KMS-11 (cell line): ENCODE measurements at regions not wholly inside any gene's neighbourhood (a gene's known extent, or its start where the extent isn't known, plus 50 kb on each side); places are given as distances from the start of the nearest gene placed in this dataset.
A peak's percentile ranks its signal among the peaks of the same experiment; 100 is the strongest.
"Not testable (repeated sequence)": the region's sequence is repeated elsewhere in the genome, so short reads cannot be mapped to it uniquely, and the experiment has no call there.

ENCODE experiments used
- H2AFZ ChIP-seq: fragments of 200-600 bp; sonication (generic); 2 replicates; pipeline ENCODE4 v1.6.1; 2016; ENCODE audit warnings: antibody characterized with exemption, mixed run types, low read depth
- H3K27ac ChIP-seq: fragments of 200-600 bp; sonication (generic); 2 replicates; pipeline ENCODE4 v1.6.1; 2016; ENCODE audit warnings: mild to moderate bottlenecking, mixed run types
- H3K27me3 ChIP-seq: fragments of 200-600 bp; sonication (generic); 2 replicates; pipeline ENCODE4 v1.6.1; 2017; ENCODE audit warnings: mild to moderate bottlenecking, low read depth, mixed run types, moderate library complexity; ENCODE audit not compliant: insufficient read depth
- H3K36me3 ChIP-seq: fragments of 200-600 bp; sonication (generic); 2 replicates; pipeline ENCODE4 v1.6.1; 2017; ENCODE audit warnings: mild to moderate bottlenecking, mixed run types; ENCODE audit not compliant: insufficient read depth
- H3K4me1 ChIP-seq: fragments of 200-600 bp; sonication (generic); 2 replicates; pipeline ENCODE4 v1.6.1; 2016; ENCODE audit warnings: mild to moderate bottlenecking, low read depth, mixed run types; ENCODE audit not compliant: poor library complexity, severe bottlenecking
- H3K4me2 ChIP-seq: fragments of 200-600 bp; sonication (generic); 2 replicates; pipeline ENCODE4 v1.7.0; 2016; ENCODE audit warnings: mild to moderate bottlenecking, mixed run types
- H3K4me3 ChIP-seq: fragments of 200-600 bp; sonication (generic); IDR thresholded peaks from 2 replicates; pipeline ENCODE4 v1.6.1; 2017; ENCODE audit warnings: low read depth, low read length, mixed read lengths; ENCODE audit not compliant: insufficient read depth
- H3K79me2 ChIP-seq: fragments of 200-600 bp; sonication (generic); 2 replicates; pipeline ENCODE4 v1.6.1; 2016; ENCODE audit warnings: low read depth, mixed run types; ENCODE audit not compliant: insufficient read depth
- H3K9ac ChIP-seq: fragments of 200-600 bp; sonication (generic); 2 replicates; pipeline ENCODE4 v1.6.1; 2016; ENCODE audit warnings: mild to moderate bottlenecking, mixed run types
- H4K20me1 ChIP-seq: fragments of 200-600 bp; sonication (generic); 2 replicates; pipeline ENCODE4 v1.6.1; 2016; ENCODE audit warnings: mild to moderate bottlenecking, mixed run types; ENCODE audit not compliant: insufficient read depth
- TF ChIP-seq, protein P1 (sequence below): fragments of 200-600 bp; sonication (generic); conservative IDR thresholded peaks from 2 replicates; pipeline ENCODE4 v1.6.1; 2017; ENCODE audit warnings: low read depth, mild to moderate bottlenecking, antibody characterized with exemption, low read length, moderate library complexity, mixed read lengths

DNA sequence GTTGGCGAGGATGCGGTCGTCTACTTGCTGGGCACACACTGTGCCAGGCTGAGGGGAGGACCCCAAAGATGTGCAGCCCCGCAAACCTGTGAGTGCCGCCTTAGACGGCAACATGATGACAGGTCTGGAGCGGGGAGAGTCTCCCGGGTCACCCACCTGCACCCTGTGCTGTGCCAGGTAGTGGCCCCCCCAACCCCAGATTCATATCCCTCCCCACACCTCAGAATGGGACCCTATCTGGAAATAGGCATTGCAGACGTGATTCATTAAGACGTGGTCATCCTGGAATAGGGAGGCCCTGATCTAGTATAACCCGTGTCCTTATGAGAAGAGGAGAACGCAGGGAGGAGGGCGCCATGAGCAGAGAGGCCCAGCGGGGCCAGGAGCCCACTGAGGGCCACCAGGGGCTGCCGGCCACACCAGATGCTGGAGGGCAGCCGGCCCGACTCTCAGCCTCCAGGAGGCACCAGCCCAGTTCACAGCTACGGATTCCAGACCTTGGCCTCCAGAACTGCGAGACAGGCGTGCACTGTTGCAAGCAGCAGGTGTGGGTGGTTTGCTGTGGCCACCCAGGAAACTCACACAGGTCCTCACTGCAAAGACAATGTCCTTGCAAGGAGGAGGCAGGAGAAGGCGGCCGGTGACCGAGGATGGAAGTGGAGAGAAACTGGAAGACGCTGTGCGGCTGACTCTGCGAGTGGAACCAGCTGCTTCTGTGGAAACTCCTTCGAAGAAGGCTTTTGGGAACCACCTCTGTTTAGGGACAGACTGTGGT is 131.9 kb upstream of the LPCAT1 start:
- Histone ChIP-seq H3K4me3 (no peak overlapping the region), H2AFZ (no peak overlapping the region), H3K79me2 (no peaks in the 10 kb centered on the region), H3K36me3 (no peaks in the 10 kb centered on the region), H3K27ac (no peak overlapping the region), H4K20me1 (no peaks in the 10 kb centered on the region), H3K9ac (no peak overlapping the region), H3K4me2 (no peak overlapping the region), H3K27me3 (peaks cover 27% of the 10 kb centered on the region), H3K4me1 (peaks cover 16% of the 10 kb centered on the region)
- TF ChIP-seq, protein P1, sequence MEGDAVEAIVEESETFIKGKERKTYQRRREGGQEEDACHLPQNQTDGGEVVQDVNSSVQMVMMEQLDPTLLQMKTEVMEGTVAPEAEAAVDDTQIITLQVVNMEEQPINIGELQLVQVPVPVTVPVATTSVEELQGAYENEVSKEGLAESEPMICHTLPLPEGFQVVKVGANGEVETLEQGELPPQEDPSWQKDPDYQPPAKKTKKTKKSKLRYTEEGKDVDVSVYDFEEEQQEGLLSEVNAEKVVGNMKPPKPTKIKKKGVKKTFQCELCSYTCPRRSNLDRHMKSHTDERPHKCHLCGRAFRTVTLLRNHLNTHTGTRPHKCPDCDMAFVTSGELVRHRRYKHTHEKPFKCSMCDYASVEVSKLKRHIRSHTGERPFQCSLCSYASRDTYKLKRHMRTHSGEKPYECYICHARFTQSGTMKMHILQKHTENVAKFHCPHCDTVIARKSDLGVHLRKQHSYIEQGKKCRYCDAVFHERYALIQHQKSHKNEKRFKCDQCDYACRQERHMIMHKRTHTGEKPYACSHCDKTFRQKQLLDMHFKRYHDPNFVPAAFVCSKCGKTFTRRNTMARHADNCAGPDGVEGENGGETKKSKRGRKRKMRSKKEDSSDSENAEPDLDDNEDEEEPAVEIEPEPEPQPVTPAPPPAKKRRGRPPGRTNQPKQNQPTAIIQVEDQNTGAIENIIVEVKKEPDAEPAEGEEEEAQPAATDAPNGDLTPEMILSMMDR, result no peak

DNA sequence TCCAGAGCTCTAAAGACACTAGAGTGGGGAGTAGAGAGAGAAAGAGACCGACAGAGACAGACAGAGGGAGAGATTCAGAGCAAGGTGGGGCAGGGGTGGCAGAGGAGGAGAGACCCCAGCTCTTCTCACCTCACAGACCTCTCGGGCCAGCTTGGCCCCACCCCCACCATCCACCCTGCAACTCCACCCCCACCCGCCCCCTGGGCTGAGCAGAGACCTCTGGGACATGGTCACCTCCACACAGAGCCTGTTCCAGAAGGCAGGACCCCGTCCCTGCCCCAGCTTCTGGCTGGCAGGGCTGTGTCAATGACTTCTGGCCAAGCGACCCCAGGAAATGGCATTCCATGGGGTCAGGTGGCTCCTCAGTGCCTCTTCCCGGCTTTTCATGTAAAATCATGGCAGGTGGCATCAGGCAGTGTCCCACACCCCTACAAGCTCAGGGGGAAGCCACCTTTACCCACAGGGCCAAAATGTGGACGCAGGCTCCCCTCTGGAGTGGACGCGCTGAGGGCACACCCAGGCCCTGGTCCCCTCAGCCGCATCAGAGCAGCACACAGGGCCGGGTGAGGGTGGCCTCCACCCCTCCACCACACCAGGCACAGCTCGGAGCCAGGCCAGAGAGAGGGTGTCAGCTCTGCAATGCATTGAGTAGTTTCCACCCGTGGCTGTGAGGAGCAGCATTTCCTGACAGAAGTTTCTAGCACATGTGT is 131.2 kb upstream of the LPCAT1 start:
- H3K4me2 ChIP-seq, result no peak overlapping the region
- no peak overlapping the region for H2AFZ ChIP-seq
- no peak overlapping the region for H3K27ac ChIP-seq
- no peaks in the 10 kb centered on the region for H3K36me3 ChIP-seq
- peaks cover 16% of the 10 kb centered on the region for H3K4me1 ChIP-seq
- no peaks in the 10 kb centered on the region for H3K79me2 ChIP-seq
- no peaks in the 10 kb centered on the region for H4K20me1 ChIP-seq
- H3K27me3 ChIP-seq, result peaks cover 23% of the 10 kb centered on the region
- TF ChIP-seq, protein P1, result no peak
- no peak overlapping the region for H3K4me3 ChIP-seq
- H3K9ac ChIP-seq, result no peak overlapping the region

DNA sequence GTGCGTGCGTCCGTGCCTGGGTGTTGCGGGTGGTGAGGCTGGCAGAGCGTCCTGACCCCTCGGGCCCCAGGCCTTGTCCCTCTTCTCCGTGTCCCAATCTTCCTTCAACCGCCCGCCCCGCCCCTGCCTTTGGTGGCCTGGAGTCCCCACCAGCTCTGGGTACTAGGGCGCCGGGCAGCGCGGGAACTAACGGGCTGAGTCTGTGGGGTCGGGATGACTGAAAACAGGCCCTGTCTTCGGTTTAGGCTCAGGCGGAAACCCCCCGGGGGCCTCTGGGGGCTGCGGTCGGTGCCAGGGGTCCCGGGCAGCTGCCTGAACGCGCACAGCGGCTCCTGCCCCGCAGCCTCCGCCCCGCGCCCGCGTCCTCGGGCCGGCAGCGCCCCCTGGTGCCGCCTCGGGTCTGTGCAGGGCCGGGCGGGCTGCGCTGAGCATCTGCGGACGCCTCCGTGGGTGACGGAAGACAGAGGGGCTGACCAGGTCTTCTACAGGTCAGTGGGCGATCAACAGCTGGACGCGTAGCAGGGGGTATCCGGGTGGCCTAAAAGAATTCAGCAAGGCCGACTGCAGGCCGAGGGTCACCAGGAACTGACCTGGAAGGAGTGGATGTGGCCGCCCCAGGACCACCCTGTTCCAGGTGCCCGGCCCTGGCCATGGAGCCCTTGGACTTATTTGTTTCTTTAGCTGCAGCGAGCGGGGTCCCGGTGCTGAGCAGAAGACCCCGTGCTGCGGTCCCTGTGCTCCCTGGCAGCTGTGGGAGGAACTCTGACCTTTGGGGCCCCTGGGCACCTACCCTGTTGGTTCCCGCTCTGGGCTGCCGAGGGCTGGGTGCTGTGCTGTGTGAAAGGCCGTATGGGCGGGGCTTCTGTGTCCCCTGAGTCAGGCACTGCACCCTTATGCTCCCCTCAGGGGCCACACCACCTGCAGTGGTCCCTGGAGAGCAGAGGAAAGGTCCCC is 130.2 kb upstream of the LPCAT1 start:
- Histone ChIP-seq H3K9ac (peak overlapping the region; percentile 10; the same call in 1 of the 2 replicates), H3K4me1 (peaks cover 16% of the 10 kb centered on the region), H3K27me3 (peaks cover 15% of the 10 kb centered on the region), H3K4me2 (peak overlapping the region; percentile 78), H2AFZ (peak overlapping the region; percentile 71; the same call in 1 of the 2 replicates)
- H3K79me2 ChIP-seq, H4K20me1 ChIP-seq, H3K4me3 ChIP-seq, H3K36me3 ChIP-seq, H3K27ac ChIP-seq: not testable (repeated sequence)
- TF ChIP-seq, protein P1, result peak; percentile 53
